Osteocyte (in vitro differentiated cells): ENCODE measurements at regions not wholly inside any gene's neighbourhood (a gene's known extent, or its start where the extent isn't known, plus 50 kb on each side); places are given as distances from the start of the nearest gene placed in this dataset.
"Not testable (repeated sequence)": the region's sequence is repeated elsewhere in the genome, so short reads cannot be mapped to it uniquely, and the experiment has no call there.

ENCODE experiments used
- DNase-seq: peaks from one replicate; pipeline ENCODE4 v3.0.0; 2021; ENCODE audit warnings: mixed read lengths; ENCODE audit not compliant: unreplicated experiment; ENCODE audit errors: extremely low spot score
- H3K27ac Mint-ChIP-seq: one replicate; pipeline ENCODE4 v1.8.0; 2021; ENCODE audit warnings: mild to moderate bottlenecking, mixed read lengths; ENCODE audit not compliant: unreplicated experiment
- H3K27me3 Mint-ChIP-seq: one replicate; pipeline ENCODE4 v1.8.0; 2021; ENCODE audit warnings: mixed read lengths; ENCODE audit not compliant: unreplicated experiment
- H3K36me3 Mint-ChIP-seq: one replicate; pipeline ENCODE4 v1.8.0; 2021; ENCODE audit warnings: mixed read lengths; ENCODE audit not compliant: unreplicated experiment
- H3K4me1 Mint-ChIP-seq: one replicate; pipeline ENCODE4 v1.8.0; 2021; ENCODE audit warnings: mixed read lengths; ENCODE audit not compliant: unreplicated experiment
- H3K4me3 Mint-ChIP-seq: one replicate; pipeline ENCODE4 v1.8.0; 2021; ENCODE audit warnings: mild to moderate bottlenecking, moderate library complexity, mixed read lengths; ENCODE audit not compliant: unreplicated experiment
- H3K9me3 Mint-ChIP-seq: one replicate; pipeline ENCODE4 v1.8.0; 2021; ENCODE audit warnings: mixed read lengths; ENCODE audit not compliant: unreplicated experiment
- TF ChIP-seq, protein P1 (sequence below): fragments of 200-600 bp; sonication (generic); IDR thresholded peaks from 2 replicates; pipeline ENCODE4 v1.5.0; 2021; ENCODE audit warnings: antibody characterized with exemption, mild to moderate bottlenecking, moderate library complexity

- Mint-ChIP-seq H3K27ac (no peak overlapping the region), H3K36me3 (no peaks in the 10 kb centered on the region), H3K4me3 (no peak overlapping the region), H3K9me3 (peaks cover 10% of the 10 kb centered on the region), H3K4me1 (no peaks in the 10 kb centered on the region), H3K27me3 (no peaks in the 10 kb centered on the region)
- DNase-seq: no peak
- TF ChIP-seq, protein P1, sequence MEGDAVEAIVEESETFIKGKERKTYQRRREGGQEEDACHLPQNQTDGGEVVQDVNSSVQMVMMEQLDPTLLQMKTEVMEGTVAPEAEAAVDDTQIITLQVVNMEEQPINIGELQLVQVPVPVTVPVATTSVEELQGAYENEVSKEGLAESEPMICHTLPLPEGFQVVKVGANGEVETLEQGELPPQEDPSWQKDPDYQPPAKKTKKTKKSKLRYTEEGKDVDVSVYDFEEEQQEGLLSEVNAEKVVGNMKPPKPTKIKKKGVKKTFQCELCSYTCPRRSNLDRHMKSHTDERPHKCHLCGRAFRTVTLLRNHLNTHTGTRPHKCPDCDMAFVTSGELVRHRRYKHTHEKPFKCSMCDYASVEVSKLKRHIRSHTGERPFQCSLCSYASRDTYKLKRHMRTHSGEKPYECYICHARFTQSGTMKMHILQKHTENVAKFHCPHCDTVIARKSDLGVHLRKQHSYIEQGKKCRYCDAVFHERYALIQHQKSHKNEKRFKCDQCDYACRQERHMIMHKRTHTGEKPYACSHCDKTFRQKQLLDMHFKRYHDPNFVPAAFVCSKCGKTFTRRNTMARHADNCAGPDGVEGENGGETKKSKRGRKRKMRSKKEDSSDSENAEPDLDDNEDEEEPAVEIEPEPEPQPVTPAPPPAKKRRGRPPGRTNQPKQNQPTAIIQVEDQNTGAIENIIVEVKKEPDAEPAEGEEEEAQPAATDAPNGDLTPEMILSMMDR: no peak
Measured at GRCh38 chr1:4071653-4072052, 171.6 kb upstream of the C1orf174 start.

GRCh38 chr1:4072481-4073153 lies 172.5 kb upstream of the C1orf174 start:
- H3K9me3 Mint-ChIP-seq: peaks cover 10% of the 10 kb centered on the region
- no peaks in the 10 kb centered on the region for H3K27me3 Mint-ChIP-seq
- no peaks in the 10 kb centered on the region for H3K4me1 Mint-ChIP-seq
- no peak overlapping the region for H3K27ac Mint-ChIP-seq
- no peak for DNase-seq
- H3K36me3 Mint-ChIP-seq: no peaks in the 10 kb centered on the region
- H3K4me3 Mint-ChIP-seq: no peak overlapping the region
- TF ChIP-seq, protein P1: no peak

GRCh38 chr1:4075436-4076225 lies 175.6 kb upstream of the C1orf174 start:
- H3K4me3 Mint-ChIP-seq: no peak overlapping the region
- TF ChIP-seq, protein P1: no peak
- H3K36me3 Mint-ChIP-seq: no peaks in the 10 kb centered on the region
- peaks cover 15% of the 10 kb centered on the region for H3K9me3 Mint-ChIP-seq
- DNase-seq: no peak
- no peaks in the 10 kb centered on the region for H3K27me3 Mint-ChIP-seq
- H3K4me1 Mint-ChIP-seq: no peaks in the 10 kb centered on the region
- H3K27ac Mint-ChIP-seq: no peak overlapping the region

- H3K36me3 Mint-ChIP-seq: no peaks in the 10 kb centered on the region
- no peak for DNase-seq
- H3K4me3 Mint-ChIP-seq: no peak overlapping the region
- TF ChIP-seq, protein P1: no peak
- no peaks in the 10 kb centered on the region for H3K27me3 Mint-ChIP-seq
- H3K27ac Mint-ChIP-seq: no peak overlapping the region
- no peaks in the 10 kb centered on the region for H3K4me1 Mint-ChIP-seq
- peaks cover 21% of the 10 kb centered on the region for H3K9me3 Mint-ChIP-seq
Measured at GRCh38 chr1:4076346-4076745, 176.3 kb upstream of the C1orf174 start.

- not testable (repeated sequence) for DNase-seq, H3K36me3 Mint-ChIP-seq, H3K4me3 Mint-ChIP-seq, H3K4me1 Mint-ChIP-seq, H3K27me3 Mint-ChIP-seq, H3K27ac Mint-ChIP-seq
- H3K9me3 Mint-ChIP-seq: peaks cover 25% of the 10 kb centered on the region
Measured at GRCh38 chr1:4078091-4078962, 178.3 kb upstream of the C1orf174 start.
